Natural killer cell (primary cell): ENCODE measurements at regions not wholly inside any gene's neighbourhood (a gene's known extent, or its start where the extent isn't known, plus 50 kb on each side); places are given as distances from the start of the nearest gene placed in this dataset.

Experiments used
- ATAC-seq, 3 donors: fragments of 150-1000 bp in 2 of 3; fragments of 200-7000 bp in 1 of 3; cut with Tn5 transposase; 1 replicate in 1 of 3; 2 replicates in 2 of 3; pipeline ENCODE4 v1.10.0; 2021; ENCODE audit warnings: mild to moderate bottlenecking in 2 of 3, moderate library complexity in 2 of 3
- DNase-seq, 2 donors: peaks; one replicate each; pipeline versions ENCODE4 v3.0.0 to v3.0.0-alpha.2; 2013 to 2021; ENCODE audit warnings: mixed read lengths in 1 of 2
- H3K27ac ChIP-seq: one replicate; pipeline ENCODE4 v1.5.1; 2013; ENCODE audit warnings: mild to moderate bottlenecking, low read length
- H3K27me3 ChIP-seq: one replicate; pipeline ENCODE4 v1.6.1; 2013; ENCODE audit warnings: low read length; ENCODE audit not compliant: control insufficient read depth, insufficient read depth
- H3K36me3 ChIP-seq: one replicate; pipeline ENCODE4 v1.6.1; 2013; ENCODE audit warnings: low read length; ENCODE audit not compliant: control insufficient read depth, insufficient read depth
- H3K4me1 ChIP-seq: one replicate; pipeline ENCODE4 v1.6.1; 2013; ENCODE audit warnings: low read length; ENCODE audit not compliant: control insufficient read depth, insufficient read depth
- H3K4me3 ChIP-seq: one replicate; pipeline ENCODE4 v1.5.1; 2013; ENCODE audit warnings: low read length
- H3K9me3 ChIP-seq: one replicate; pipeline ENCODE4 v1.6.1; 2013; ENCODE audit warnings: low read length; ENCODE audit not compliant: control insufficient read depth, insufficient read depth
- H3K27ac Mint-ChIP-seq, 2 donors: one replicate each; pipeline ENCODE4 v1.8.0; 2022; ENCODE audit warnings: mild to moderate bottlenecking in 2 of 2, mixed read lengths in 2 of 2, moderate library complexity in 1 of 2
- H3K27me3 Mint-ChIP-seq, 2 donors: one replicate each; pipeline ENCODE4 v1.8.0; 2022; ENCODE audit warnings: low read depth in 2 of 2, mixed read lengths in 2 of 2
- H3K36me3 Mint-ChIP-seq: one replicate; pipeline ENCODE4 v1.8.0; 2022; ENCODE audit warnings: mixed read lengths
- H3K4me1 Mint-ChIP-seq, 2 donors: one replicate each; pipeline ENCODE4 v1.8.0; 2022; ENCODE audit warnings: mixed read lengths in 2 of 2
- H3K4me3 Mint-ChIP-seq: one replicate; pipeline ENCODE4 v1.8.0; 2022; ENCODE audit warnings: mild to moderate bottlenecking, moderate library complexity, mixed read lengths
- H3K9me3 Mint-ChIP-seq, 2 donors: one replicate each; pipeline ENCODE4 v1.8.0; 2022; ENCODE audit warnings: mixed read lengths in 2 of 2
- WGBS: methylation state at CpG from one replicate; pipeline ENCODE4 v1.1.7; 2013; ENCODE audit warnings: missing lambda C conversion rate; ENCODE audit not compliant: insufficient coverage; 5-methylcytosine and 5-hydroxymethylcytosine counted together
- intact Hi-C: fragments of 100-400 bp; cut with micrococcal nuclease; formaldehyde crosslinking; loops from one replicate; pipeline ENCODE4 v1.14.2; 2022
- TF ChIP-seq, protein P1 (sequence below): fragments of 200-600 bp; IDR thresholded peaks from one replicate; pipeline ENCODE4 v1.8.0; 2022; ENCODE audit warnings: antibody characterized with exemption

DNA sequence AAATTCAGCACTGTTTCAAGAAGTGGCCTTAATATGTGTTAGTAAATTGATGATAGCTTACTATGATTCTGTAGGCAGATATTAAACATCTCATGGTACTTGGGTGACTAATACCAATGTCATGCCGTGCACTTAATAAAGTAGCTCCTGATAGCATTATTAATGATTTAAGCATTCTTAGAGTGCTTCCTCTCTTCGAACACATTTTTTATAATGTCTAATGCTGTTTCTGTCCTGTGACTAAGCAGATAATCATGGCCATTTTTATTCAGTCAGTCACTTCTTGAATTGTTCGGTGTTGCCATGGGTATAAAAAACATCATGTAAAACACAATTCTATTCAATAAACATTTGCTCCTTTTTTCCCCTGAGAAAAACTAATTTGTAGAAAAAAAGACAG lies 804.6 kb upstream of the ADGRL4 start:
- H3K4me3 ChIP-seq, result no peak overlapping the region
- no peak overlapping the region for H3K4me3 Mint-ChIP-seq
- peaks cover 8% of the 10 kb centered on the region for H3K9me3 ChIP-seq
- intact Hi-C loops, result no loop called here
- DNase-seq (no peak), ATAC-seq (no peak)
- no peak overlapping the region for H3K27ac ChIP-seq
- no peaks in the 10 kb centered on the region for H3K4me1 Mint-ChIP-seq
- H3K4me1 ChIP-seq, result no peaks in the 10 kb centered on the region
- H3K36me3 Mint-ChIP-seq, result no peaks in the 10 kb centered on the region
- H3K27ac Mint-ChIP-seq, result no peak overlapping the region
- H3K9me3 Mint-ChIP-seq, result peaks cover 2 to 18% of the 10 kb centered on the region in 2 donors
- WGBS, result 81% methylated on average over 2 of the region's 3 CpGs
- TF ChIP-seq, protein P1, sequence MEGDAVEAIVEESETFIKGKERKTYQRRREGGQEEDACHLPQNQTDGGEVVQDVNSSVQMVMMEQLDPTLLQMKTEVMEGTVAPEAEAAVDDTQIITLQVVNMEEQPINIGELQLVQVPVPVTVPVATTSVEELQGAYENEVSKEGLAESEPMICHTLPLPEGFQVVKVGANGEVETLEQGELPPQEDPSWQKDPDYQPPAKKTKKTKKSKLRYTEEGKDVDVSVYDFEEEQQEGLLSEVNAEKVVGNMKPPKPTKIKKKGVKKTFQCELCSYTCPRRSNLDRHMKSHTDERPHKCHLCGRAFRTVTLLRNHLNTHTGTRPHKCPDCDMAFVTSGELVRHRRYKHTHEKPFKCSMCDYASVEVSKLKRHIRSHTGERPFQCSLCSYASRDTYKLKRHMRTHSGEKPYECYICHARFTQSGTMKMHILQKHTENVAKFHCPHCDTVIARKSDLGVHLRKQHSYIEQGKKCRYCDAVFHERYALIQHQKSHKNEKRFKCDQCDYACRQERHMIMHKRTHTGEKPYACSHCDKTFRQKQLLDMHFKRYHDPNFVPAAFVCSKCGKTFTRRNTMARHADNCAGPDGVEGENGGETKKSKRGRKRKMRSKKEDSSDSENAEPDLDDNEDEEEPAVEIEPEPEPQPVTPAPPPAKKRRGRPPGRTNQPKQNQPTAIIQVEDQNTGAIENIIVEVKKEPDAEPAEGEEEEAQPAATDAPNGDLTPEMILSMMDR, result no peak
- no peaks in the 10 kb centered on the region for H3K27me3 ChIP-seq
- H3K36me3 ChIP-seq, result no peaks in the 10 kb centered on the region
- H3K27me3 Mint-ChIP-seq, result no peaks in the 10 kb centered on the region

DNA sequence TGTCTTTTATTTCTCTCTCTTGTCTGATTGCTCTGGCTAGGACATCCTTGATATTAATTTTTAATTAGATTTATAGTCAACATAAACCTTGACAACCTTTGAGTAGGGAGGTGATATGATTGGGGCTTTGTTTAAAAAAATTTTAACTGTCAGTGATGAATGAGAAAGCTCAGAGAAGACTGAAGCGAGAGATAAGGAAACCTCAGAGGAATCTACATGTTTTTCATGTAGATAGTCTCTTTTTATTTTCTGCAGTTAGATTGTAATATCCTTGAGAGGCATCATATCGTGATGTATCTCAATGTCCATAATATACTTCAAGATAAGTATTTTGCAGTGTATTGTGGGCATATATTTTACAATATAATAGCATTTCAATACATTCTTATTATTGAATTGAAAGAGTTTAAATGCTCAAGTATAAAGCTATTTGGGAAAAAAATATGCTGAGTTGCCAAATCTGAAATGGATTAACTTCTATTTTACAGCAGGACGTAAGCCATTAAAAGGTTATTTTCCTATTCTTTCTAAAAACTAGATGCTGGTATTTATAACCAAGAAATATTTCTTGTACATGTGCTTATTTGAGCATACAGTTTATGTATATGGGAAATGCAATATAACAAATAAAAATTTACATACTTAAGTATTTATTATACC lies 802.4 kb upstream of the ADGRL4 start:
- Mint-ChIP-seq H3K4me1 (no peaks in the 10 kb centered on the region), H3K9me3 (peaks cover 4 to 23% of the 10 kb centered on the region in 2 donors), H3K27me3 (no peaks in the 10 kb centered on the region), H3K4me3 (no peak overlapping the region), H3K27ac (no peak overlapping the region), H3K36me3 (no peaks in the 10 kb centered on the region)
- peaks cover 13% of the 10 kb centered on the region for H3K9me3 ChIP-seq
- ATAC-seq (no peak), DNase-seq (no peak)
- no peaks in the 10 kb centered on the region for H3K36me3 ChIP-seq
- 50% methylated on average over 1 of the region's 3 CpGs for WGBS
- H3K4me3 ChIP-seq, result no peak overlapping the region
- no peaks in the 10 kb centered on the region for H3K4me1 ChIP-seq
- intact Hi-C loops, result no loop called here
- H3K27ac ChIP-seq, result no peak overlapping the region
- no peaks in the 10 kb centered on the region for H3K27me3 ChIP-seq
- TF ChIP-seq, protein P1, result no peak

DNA sequence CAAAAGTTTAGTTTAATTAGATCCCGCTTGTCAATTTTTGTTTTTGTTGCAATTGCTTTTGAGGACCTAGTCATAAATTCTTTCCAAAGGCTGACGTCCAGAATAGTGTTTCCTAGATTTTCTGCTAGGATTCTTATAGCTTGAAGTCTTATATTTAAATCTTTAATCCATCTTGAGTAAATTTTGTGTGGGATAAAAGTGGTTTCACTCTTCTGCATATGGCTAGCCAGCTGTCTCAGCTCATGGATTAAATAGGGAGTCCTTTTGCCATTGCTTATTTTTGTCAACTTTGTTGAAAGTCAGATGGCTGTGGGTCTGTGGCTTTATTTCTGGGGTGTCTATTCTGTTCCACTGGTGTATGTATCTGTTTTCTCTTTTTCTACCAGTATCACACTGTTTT lies 801.3 kb upstream of the ADGRL4 start:
- no peak overlapping the region for H3K27ac Mint-ChIP-seq
- Histone ChIP-seq H3K27me3 (no peaks in the 10 kb centered on the region), H3K9me3 (peaks cover 13% of the 10 kb centered on the region), H3K4me3 (no peak overlapping the region), H3K27ac (no peak overlapping the region), H3K4me1 (no peaks in the 10 kb centered on the region), H3K36me3 (no peaks in the 10 kb centered on the region)
- H3K9me3 Mint-ChIP-seq, result peaks cover 6 to 20% of the 10 kb centered on the region in 2 donors
- no peak for ATAC-seq
- no peaks in the 10 kb centered on the region for H3K27me3 Mint-ChIP-seq
- 93% methylated on average over 1 of the region's 2 CpGs for WGBS
- TF ChIP-seq, protein P1, result no peak
- no peak overlapping the region for H3K4me3 Mint-ChIP-seq
- H3K4me1 Mint-ChIP-seq, result no peaks in the 10 kb centered on the region
- DNase-seq, result no peak
- intact Hi-C loops, result no loop called here
- H3K36me3 Mint-ChIP-seq, result no peaks in the 10 kb centered on the region

DNA sequence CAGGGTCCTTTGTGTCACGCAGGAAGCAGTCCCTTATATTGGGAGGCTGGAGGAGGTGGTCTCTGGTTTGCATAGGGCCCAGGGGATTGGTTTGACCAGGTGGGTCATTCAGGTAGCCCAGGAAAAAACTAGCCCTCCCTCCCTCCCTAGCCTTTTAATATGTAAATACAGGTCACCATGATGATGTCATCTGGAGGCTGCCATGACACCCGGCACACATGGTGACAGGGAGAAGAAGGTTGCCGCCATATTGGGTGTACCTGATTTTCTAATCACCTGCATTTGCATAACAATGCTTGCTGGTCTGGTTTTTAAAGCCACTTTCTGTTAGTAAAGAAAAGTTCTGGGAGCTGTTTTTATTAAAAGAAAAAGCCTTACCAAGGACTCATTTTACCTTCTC lies 791.0 kb upstream of the ADGRL4 start:
- no peak overlapping the region for H3K4me3 ChIP-seq
- no peaks in the 10 kb centered on the region for H3K4me1 ChIP-seq
- intact Hi-C loops, result no loop called here
- WGBS, result 100% methylated on average over 3 of the region's 3 CpGs
- no peak for ATAC-seq
- H3K9me3 ChIP-seq, result peaks cover 14% of the 10 kb centered on the region
- H3K27me3 ChIP-seq, result no peaks in the 10 kb centered on the region
- Mint-ChIP-seq H3K27ac (no peak overlapping the region), H3K36me3 (peaks cover 6% of the 10 kb centered on the region), H3K4me3 (no peak overlapping the region), H3K9me3 (peaks cover 11 to 18% of the 10 kb centered on the region in 2 donors), H3K4me1 (no peaks in the 10 kb centered on the region), H3K27me3 (no peaks in the 10 kb centered on the region)
- no peak for DNase-seq
- no peaks in the 10 kb centered on the region for H3K36me3 ChIP-seq
- TF ChIP-seq, protein P1, result no peak
- H3K27ac ChIP-seq, result no peak overlapping the region
